HG03575 (cell line): ENCODE measurements at regions not wholly inside any gene's neighbourhood (a gene's known extent, or its start where the extent isn't known, plus 50 kb on each side); places are given as distances from the start of the nearest gene placed in this dataset.

ENCODE experiments used
- ATAC-seq: cut with Tn5 transposase; IDR thresholded peaks from one replicate; pipeline ENCODE4 v1.9.1; 2021; ENCODE audit not compliant: unreplicated experiment, insufficient number of reproducible peaks, low FRiP score; ENCODE audit errors: extremely low read depth

GRCh38 chr3:176526225-176526624 is 671.1 kb downstream of the TBL1XR1 start:
- ATAC-seq: no peak

- no peak for ATAC-seq
Measured at GRCh38 chr3:176523114-176523513, 674.2 kb downstream of the TBL1XR1 start.

GRCh38 chr3:176522436-176522835 is 674.8 kb downstream of the TBL1XR1 start:
- no peak for ATAC-seq

- ATAC-seq: no peak
Measured at GRCh38 chr3:176521531-176522175, 675.6 kb downstream of the TBL1XR1 start.

- ATAC-seq: no peak
Measured at GRCh38 chr3:176514297-176514696, 683.0 kb downstream of the TBL1XR1 start.

DNA sequence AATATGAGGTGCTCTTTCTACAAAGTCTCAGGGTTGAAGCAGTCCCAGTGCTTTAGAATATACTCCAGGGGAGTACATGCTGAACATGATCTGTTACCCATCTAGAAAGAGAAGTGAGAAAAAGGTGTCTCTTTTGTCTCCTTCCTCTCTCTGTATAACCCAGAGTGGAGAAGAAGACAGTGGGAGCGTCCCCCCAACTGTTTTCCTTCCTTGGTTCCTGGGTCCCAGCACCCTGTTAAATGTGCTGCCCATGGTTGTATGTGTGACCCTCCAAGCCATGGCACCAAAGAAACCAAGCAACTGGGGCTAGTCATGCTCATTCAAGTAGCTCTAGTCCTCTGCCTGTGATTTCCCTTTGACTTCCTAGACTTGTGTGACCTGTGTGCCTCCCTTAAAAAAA is 683.7 kb downstream of the TBL1XR1 start:
- ATAC-seq: no peak

GRCh38 chr3:176512037-176512436 is 685.2 kb downstream of the TBL1XR1 start:
- ATAC-seq: no peak

GRCh38 chr3:176510097-176510496 is 687.2 kb downstream of the TBL1XR1 start:
- no peak for ATAC-seq

GRCh38 chr3:176505878-176506621 is 691.2 kb downstream of the TBL1XR1 start:
- no peak for ATAC-seq

GRCh38 chr3:176491084-176491483 is 706.2 kb downstream of the TBL1XR1 start:
- ATAC-seq: no peak

- no peak for ATAC-seq
Measured at GRCh38 chr3:176490357-176490756, 706.9 kb downstream of the TBL1XR1 start.

DNA sequence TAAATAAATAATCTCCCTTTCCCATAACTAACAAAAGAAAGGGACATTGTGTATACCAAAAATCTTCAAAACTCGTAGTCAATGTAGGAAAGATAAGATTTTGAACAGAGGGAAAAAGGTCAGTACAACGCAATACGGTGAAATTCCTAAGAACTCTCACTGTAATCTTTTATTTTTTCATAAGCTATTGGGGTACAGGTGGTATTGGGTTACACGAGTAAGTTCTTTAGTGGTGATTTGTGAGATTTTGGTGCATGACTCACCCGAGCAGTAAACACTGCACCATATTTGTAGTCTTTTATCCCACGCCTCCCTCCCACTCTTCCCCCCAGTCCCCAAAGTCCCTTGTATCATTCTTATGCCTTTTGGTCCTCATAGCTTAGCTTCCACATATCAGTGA is 718.0 kb downstream of the TBL1XR1 start:
- ATAC-seq: no peak

DNA sequence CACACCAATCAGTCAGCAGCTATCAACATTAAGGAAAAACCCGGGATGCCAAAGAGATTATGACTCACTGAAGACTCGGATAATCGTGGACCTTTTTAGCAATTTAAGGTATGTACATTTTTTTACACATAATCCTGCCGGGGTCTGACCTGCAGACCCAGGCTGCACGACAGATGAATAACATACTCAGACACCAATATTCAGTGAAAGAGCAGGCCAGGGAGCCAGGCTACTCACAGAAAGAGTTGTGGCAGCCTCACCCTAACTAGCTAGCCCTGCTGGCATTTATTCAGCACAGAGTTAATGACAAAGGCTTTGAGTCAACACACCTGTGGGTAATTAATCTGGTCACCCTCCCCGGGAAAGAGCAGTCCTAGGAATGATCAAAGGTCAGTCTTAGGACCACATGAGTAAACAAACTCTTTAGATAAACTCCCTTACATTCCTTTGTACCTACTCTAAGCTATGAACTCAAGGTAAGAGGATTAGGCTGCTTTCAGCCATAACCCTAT is 727.5 kb downstream of the TBL1XR1 start:
- ATAC-seq: no peak

DNA sequence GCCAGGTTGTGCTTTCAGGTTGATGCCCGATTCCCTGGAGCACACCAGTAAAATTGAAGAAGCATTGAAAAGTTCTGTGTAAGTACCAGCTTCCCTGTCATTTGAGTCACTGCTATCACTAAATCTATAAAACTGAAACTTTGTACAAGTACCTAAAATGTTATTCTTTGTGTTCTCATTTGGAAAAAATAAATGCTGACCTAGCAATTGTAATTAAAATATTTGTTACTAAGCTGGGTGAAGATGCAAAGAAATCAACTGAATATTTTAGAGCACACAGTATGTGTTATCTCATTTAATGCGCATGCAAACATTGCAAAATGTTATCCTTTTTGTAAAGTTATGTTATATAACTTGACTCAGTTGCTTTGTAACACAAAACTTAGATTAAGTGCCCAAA is 733.7 kb downstream of the TBL1XR1 start:
- ATAC-seq: no peak

DNA sequence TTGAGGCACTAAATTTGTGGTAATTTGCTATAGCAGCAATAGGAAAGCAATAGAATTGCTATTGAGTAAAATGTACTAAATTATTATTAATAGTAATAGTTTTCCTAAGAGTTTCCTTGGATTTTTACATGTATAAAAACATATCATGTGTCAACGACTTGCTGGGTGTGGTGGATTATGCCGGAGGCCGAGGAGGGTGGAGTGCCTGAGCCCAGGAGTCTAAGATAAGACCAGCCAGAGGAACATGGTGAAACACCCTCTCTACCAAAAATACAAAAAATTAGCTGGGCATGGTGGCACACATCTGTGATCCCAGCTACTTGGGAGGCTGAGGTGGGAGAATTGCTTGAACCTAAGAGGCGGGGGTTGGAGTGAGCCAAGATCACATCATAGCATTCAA is 749.9 kb downstream of the TBL1XR1 start:
- no peak for ATAC-seq

DNA sequence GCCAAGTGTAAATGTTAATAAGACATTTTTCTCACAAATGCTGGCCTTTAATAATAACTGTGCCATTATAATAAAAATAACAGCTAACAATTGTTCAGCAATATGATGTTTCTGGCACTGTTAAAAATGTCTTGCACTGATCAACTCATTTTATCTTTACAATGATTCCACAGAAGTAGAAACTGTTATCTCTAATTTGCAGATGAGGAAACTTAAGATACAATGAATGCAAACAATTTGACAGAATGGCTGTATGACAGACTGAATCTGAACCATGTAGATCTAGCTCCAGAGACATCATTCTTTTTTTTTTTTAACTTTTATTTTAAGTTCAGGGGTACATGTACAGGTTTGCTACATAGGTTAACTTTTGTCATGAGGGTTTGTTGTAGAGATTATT is 755.0 kb downstream of the TBL1XR1 start:
- no peak for ATAC-seq

DNA sequence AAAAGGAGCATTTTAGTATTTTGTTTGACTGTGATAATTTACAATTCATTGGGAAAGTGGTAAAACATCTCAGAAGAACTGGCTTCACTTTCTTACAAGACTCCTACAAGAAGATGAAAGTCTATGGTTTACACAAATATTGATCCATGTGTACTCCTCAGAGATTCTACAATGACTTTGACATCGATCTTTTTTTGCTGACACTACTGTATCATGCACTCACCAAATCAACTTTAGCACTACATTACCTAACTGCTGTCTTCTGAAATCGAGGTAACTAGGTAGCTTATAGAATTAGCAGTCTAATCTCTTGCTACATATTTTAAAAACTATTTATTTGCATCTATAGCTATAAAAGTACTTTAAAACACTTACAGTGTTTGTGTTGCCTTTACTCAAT is 757.6 kb downstream of the TBL1XR1 start:
- no peak for ATAC-seq

DNA sequence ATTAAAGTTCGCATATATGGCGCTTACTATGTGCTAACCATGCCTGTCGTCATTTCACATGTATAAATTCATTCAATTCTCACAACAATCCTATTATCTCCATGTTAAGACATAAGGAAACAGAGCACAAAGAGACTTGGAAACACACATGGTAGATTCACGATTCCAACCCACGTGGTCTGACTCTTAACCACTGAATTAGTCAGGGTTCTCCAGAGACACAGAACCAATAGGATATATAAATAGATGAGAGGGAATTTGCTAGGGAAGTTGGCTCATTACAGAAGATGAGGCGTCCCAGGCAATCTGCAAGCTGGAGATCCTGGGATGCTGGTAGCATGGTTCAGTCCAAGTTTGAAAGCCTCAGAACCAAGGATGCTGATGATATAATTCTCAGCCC is 765.3 kb downstream of the TBL1XR1 start:
- no peak for ATAC-seq

DNA sequence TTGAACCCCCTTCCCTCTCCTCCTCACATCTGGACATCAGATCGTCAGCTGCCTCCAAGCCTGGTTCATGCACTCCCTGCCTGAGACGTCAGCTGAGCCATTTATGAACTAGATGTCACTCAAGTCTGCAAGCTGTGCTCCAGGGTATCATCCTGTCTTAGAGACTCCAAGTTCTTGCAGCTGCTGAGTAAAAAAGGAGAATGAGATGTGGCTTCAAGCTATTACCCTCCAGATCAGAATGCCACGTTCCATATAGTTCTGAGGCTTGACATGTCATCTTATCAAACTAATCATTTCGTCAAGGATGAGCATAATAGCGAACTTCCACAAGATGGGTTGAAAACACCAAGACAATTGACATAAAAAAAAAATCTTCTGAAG is 766.3 kb downstream of the TBL1XR1 start:
- ATAC-seq: no peak

DNA sequence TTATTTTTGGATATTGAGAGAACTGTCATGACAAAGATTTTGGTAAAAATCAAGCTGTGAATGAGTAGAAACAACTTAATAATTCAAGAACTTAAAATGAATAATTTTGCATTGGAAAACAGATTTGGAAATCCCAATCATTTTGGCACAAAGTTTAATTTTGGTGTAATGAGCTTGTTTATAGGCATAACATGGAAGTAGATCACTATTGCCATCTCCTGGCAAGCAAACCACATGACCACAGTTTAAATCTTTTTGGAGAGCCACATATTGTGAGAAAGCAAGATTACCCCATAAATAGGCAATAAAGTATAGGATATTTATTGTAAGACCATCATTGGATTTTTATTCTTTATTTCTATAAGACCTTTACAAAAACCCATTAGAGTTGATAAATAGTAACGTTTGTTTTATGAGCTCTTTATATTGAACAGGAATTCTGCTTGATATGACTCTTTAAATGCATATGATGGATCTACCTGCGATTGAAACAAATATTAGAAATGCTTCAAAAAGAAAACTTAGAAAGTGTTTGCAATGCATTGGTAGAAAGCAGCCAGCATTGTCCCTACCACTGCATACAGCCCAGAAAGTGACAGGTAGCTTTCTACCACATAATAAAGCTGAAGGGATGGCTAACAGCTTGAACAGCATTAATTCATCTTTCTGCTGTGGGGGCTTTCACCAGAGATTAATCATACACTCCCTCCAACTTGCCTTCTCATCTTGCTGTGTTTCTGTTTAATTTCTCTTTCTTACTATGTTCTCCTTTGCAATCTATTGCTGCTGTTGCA is 766.8 kb downstream of the TBL1XR1 start:
- ATAC-seq: no peak
